ENCODE measurements at regions not wholly inside any gene's neighbourhood (a gene's known extent, or its start where the extent isn't known, plus 50 kb on each side); places are given as distances from the start of the nearest gene placed in this dataset.

GRCh38 chr2:236988690-236989624 is 96.7 kb upstream of the COPS8 start:
- Histone ChIP-seq H3K9me3 (no peaks in the 10 kb centered on the region), H3K27ac (peak overlapping the region; percentile 33 to 83), H3K4me1 (peaks cover 12 to 20% of the 10 kb centered on the region in 2 donors), H3K4me3 (no peak overlapping the region), H3K36me3 (no peaks in the 10 kb centered on the region), H3K27me3 (no peaks in the 10 kb centered on the region)
- intact Hi-C loops (cut with DNase I), result no loop called here
- DNase-seq (peak in 3 of 4 donors; percentile 53 to 82 (median 57)), ATAC-seq (peak; percentile 61)
- no peak for TF ChIP-seq CTCF (IDR thresholded peaks at IDR 0.05)

GRCh38 chr2:236990552-236990951 is 95.1 kb upstream of the COPS8 start:
- DNase-seq, result no peak
- no peak for TF ChIP-seq CTCF (IDR thresholded peaks at IDR 0.05)
- Histone ChIP-seq H3K27me3 (no peaks in the 10 kb centered on the region), H3K9me3 (no peaks in the 10 kb centered on the region), H3K4me1 (peaks cover 12 to 20% of the 10 kb centered on the region in 2 donors), H3K27ac (no peak overlapping the region), H3K36me3 (no peaks in the 10 kb centered on the region), H3K4me3 (no peak overlapping the region)
- ATAC-seq, result no peak
- intact Hi-C loops (cut with DNase I), result no loop called here

GRCh38 chr2:236991874-236992273 is 93.8 kb upstream of the COPS8 start:
- Histone ChIP-seq H3K36me3 (no peaks in the 10 kb centered on the region), H3K27me3 (no peaks in the 10 kb centered on the region), H3K4me3 (no peak overlapping the region), H3K4me1 (peaks cover 12 to 20% of the 10 kb centered on the region in 2 donors), H3K27ac (no peak overlapping the region), H3K9me3 (no peaks in the 10 kb centered on the region)
- DNase-seq, result no peak
- intact Hi-C loops (cut with DNase I), result no loop called here
- no peak for TF ChIP-seq CTCF (IDR thresholded peaks at IDR 0.05)
- ATAC-seq, result peak; percentile 10

GRCh38 chr2:236993286-236993685 is 92.4 kb upstream of the COPS8 start:
- Histone ChIP-seq H3K27ac (no peak overlapping the region), H3K27me3 (no peaks in the 10 kb centered on the region), H3K4me3 (no peak overlapping the region), H3K4me1 (peaks cover 10 to 17% of the 10 kb centered on the region in 2 donors), H3K36me3 (no peaks in the 10 kb centered on the region), H3K9me3 (no peaks in the 10 kb centered on the region)
- DNase-seq (no peak), ATAC-seq (no peak)
- intact Hi-C loops (cut with DNase I), result no loop called here
- no peak for TF ChIP-seq CTCF (IDR thresholded peaks at IDR 0.05)

GRCh38 chr2:236994361-236994760 is 91.3 kb upstream of the COPS8 start:
- Histone ChIP-seq H3K27me3 (no peaks in the 10 kb centered on the region), H3K9me3 (no peaks in the 10 kb centered on the region), H3K27ac (no peak overlapping the region), H3K4me3 (no peak overlapping the region), H3K4me1 (peaks cover 0 to 14% of the 10 kb centered on the region in 2 donors), H3K36me3 (no peaks in the 10 kb centered on the region)
- no peak for TF ChIP-seq CTCF (IDR thresholded peaks at IDR 0.05)
- DNase-seq, result no peak
- intact Hi-C loops (cut with DNase I), result no loop called here
- no peak for ATAC-seq

Measured in left lung (tissue), 4 donors.